ENCODE measurements at regions not wholly inside any gene's neighbourhood (a gene's known extent, or its start where the extent isn't known, plus 50 kb on each side); places are given as distances from the start of the nearest gene placed in this dataset.

GRCh38 chr3:127367593-127367992 is 79.7 kb upstream of the PRR20G start:
- Histone ChIP-seq H3K23ac (ENCODE audit: low read length in 2 of 2) (no peak overlapping the region), H3K79me1 (replicated peaks; ENCODE audit: low read length, poor library complexity, severe bottlenecking) (no peaks in the 10 kb centered on the region), H2AK5ac (ENCODE audit: low read length, severe bottlenecking) (no peak overlapping the region), H2BK12ac (ENCODE audit: low read length in 2 of 2) (no peak overlapping the region), H4K91ac (ENCODE audit: low read length) (no peak overlapping the region), H3K4me2 (ENCODE audit: low read length, poor library complexity, severe bottlenecking) (no peak overlapping the region), H3K4me1 (ENCODE audit: control insufficient read depth, insufficient read depth, low read depth, low read length) (no peaks in the 10 kb centered on the region), H3K9me3 (ENCODE audit: control insufficient read depth, low read length) (no peaks in the 10 kb centered on the region), H3K18ac (ENCODE audit: low read depth in 1 of 2, low read length in 2 of 2) (no peak overlapping the region), H3K36me3 (ENCODE audit: control insufficient read depth in 1 of 2, insufficient read depth in 2 of 2, low read depth in 1 of 2, low read length in 2 of 2) (no peaks in the 10 kb centered on the region), H3K27ac (ENCODE audit: low read length, poor library complexity, severe bottlenecking) (no peak overlapping the region), H3K27me3 (ENCODE audit: control insufficient read depth in 1 of 2, insufficient read depth in 1 of 2, low read length in 2 of 2) (peaks cover 26 to 73% of the 10 kb centered on the region in 2 experiments), H2BK5ac (ENCODE audit: low read depth, low read length, poor library complexity, severe bottlenecking) (no peak overlapping the region), H2BK120ac (ENCODE audit: low read depth, low read length) (no peak overlapping the region), H3K4ac (ENCODE audit: low read depth in 1 of 2, low read length in 2 of 2) (no peak overlapping the region), H2AFZ (ENCODE audit: low read depth, low read length) (no peak overlapping the region), H3K4me3 (ENCODE audit: insufficient read depth in 1 of 2, low read depth in 1 of 2, low read length in 2 of 2) (no peak overlapping the region), H3K14ac (ENCODE audit: low read length in 2 of 2) (no peak overlapping the region), H2BK15ac (ENCODE audit: low read depth, poor library complexity, severe bottlenecking) (no peak overlapping the region), H4K8ac (ENCODE audit: low read length) (no peak overlapping the region), H3K9ac (ENCODE audit: low read length) (no peak overlapping the region)
- 85% methylated on average over 9 of the region's 13 CpGs for WGBS
- DNase-seq: no peak

DNA sequence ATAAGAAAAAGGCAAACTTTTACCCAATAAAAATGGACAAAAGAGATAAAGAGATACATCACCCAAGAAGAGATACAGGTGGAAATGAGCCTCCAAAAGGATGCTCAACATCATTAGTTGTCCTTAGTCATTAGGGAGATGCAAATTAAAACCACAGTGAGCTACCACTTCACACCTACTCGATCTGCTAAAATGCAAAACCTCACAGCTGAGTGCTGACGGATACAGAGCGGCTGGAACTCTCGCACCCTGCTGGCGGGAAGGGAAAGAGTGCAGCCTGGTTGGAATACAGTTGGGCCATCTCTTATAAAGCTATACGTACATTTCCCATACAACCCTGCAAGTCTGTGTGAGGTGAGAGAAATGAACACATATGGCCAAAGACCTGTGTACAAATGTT is 78.5 kb upstream of the PRR20G start:
- Histone ChIP-seq H3K79me1 (replicated peaks; ENCODE audit: low read length, poor library complexity, severe bottlenecking) (no peaks in the 10 kb centered on the region), H2AK5ac (ENCODE audit: low read length, severe bottlenecking) (no peak overlapping the region), H2BK15ac (ENCODE audit: low read depth, poor library complexity, severe bottlenecking) (no peak overlapping the region), H2BK12ac (ENCODE audit: low read length in 2 of 2) (no peak overlapping the region), H3K36me3 (ENCODE audit: control insufficient read depth in 1 of 2, insufficient read depth in 2 of 2, low read depth in 1 of 2, low read length in 2 of 2) (no peaks in the 10 kb centered on the region), H3K4me1 (ENCODE audit: control insufficient read depth, insufficient read depth, low read depth, low read length) (no peaks in the 10 kb centered on the region), H3K4me2 (ENCODE audit: low read length, poor library complexity, severe bottlenecking) (no peak overlapping the region), H3K4me3 (ENCODE audit: insufficient read depth in 1 of 2, low read depth in 1 of 2, low read length in 2 of 2) (no peak overlapping the region), H4K91ac (ENCODE audit: low read length) (no peak overlapping the region), H2BK5ac (ENCODE audit: low read depth, low read length, poor library complexity, severe bottlenecking) (no peak overlapping the region), H3K14ac (ENCODE audit: low read length in 2 of 2) (no peak overlapping the region), H4K8ac (ENCODE audit: low read length) (no peak overlapping the region), H3K23ac (ENCODE audit: low read length in 2 of 2) (no peak overlapping the region), H3K27ac (ENCODE audit: low read length, poor library complexity, severe bottlenecking) (no peak overlapping the region), H2BK120ac (ENCODE audit: low read depth, low read length) (no peak overlapping the region), H3K27me3 (ENCODE audit: control insufficient read depth in 1 of 2, insufficient read depth in 1 of 2, low read length in 2 of 2) (peaks cover 16 to 65% of the 10 kb centered on the region in 2 experiments), H3K9me3 (ENCODE audit: control insufficient read depth, low read length) (no peaks in the 10 kb centered on the region), H3K9ac (ENCODE audit: low read length) (no peak overlapping the region), H3K18ac (ENCODE audit: low read depth in 1 of 2, low read length in 2 of 2) (no peak overlapping the region), H2AFZ (ENCODE audit: low read depth, low read length) (no peak overlapping the region), H3K4ac (ENCODE audit: low read depth in 1 of 2, low read length in 2 of 2) (no peak overlapping the region)
- DNase-seq: no peak
- 0% methylated on average over 2 of the region's 6 CpGs for WGBS

DNA sequence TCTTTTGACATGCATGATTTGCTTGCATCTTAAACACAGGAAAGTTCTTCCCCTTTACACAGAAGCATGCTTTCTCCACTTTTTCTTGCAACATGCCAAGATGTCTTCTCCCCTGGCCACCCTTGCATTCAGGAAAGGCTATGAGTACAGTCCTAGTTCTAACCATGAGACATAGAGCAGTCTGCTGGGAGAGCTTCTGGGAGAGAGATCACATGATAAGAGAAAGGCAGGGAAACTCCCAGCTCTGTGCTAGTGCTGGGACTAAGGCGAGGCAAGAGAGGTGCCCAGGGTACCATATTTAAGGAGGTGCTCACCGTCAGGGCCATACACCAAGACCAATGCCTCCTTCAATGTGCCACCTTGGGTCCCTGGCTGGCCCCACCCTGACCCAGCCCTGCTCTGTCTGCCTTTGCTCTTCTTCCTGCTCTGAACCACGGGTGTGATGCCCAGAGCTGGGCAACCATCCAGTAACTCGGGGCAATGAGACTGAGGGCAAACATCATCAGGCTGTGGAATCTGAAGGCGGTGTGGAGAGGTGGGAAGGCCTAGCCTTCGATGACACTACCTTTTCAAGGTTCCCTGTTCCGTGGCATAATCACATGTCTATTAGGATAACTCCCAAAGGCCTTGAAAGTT is 77.4 kb upstream of the PRR20G start:
- no peak overlapping the region for H3K14ac ChIP-seq (ENCODE audit: low read length in 2 of 2)
- no peak overlapping the region for H2BK15ac ChIP-seq (ENCODE audit: low read depth, poor library complexity, severe bottlenecking)
- H3K9ac ChIP-seq (ENCODE audit: low read length): no peak overlapping the region
- H4K91ac ChIP-seq (ENCODE audit: low read length): no peak overlapping the region
- H3K4ac ChIP-seq (ENCODE audit: low read depth in 1 of 2, low read length in 2 of 2): no peak overlapping the region
- H3K9me3 ChIP-seq (ENCODE audit: control insufficient read depth, low read length): no peaks in the 10 kb centered on the region
- H4K8ac ChIP-seq (ENCODE audit: low read length): no peak overlapping the region
- H3K4me3 ChIP-seq (ENCODE audit: insufficient read depth in 1 of 2, low read depth in 1 of 2, low read length in 2 of 2): no peak overlapping the region
- no peaks in the 10 kb centered on the region for H3K79me1 ChIP-seq (replicated peaks; ENCODE audit: low read length, poor library complexity, severe bottlenecking)
- no peak overlapping the region for H3K4me2 ChIP-seq (ENCODE audit: low read length, poor library complexity, severe bottlenecking)
- H3K27me3 ChIP-seq (ENCODE audit: control insufficient read depth in 1 of 2, insufficient read depth in 1 of 2, low read length in 2 of 2): peaks cover 14 to 60% of the 10 kb centered on the region in 2 experiments
- H2BK120ac ChIP-seq (ENCODE audit: low read depth, low read length): no peak overlapping the region
- WGBS: 54% methylated on average over 5 of the region's 7 CpGs
- H3K36me3 ChIP-seq (ENCODE audit: control insufficient read depth in 1 of 2, insufficient read depth in 2 of 2, low read depth in 1 of 2, low read length in 2 of 2): no peaks in the 10 kb centered on the region
- no peak for DNase-seq
- no peak overlapping the region for H2BK5ac ChIP-seq (ENCODE audit: low read depth, low read length, poor library complexity, severe bottlenecking)
- no peak overlapping the region for H2AK5ac ChIP-seq (ENCODE audit: low read length, severe bottlenecking)
- H2AFZ ChIP-seq (ENCODE audit: low read depth, low read length): no peak overlapping the region
- H3K27ac ChIP-seq (ENCODE audit: low read length, poor library complexity, severe bottlenecking): no peak overlapping the region
- H3K23ac ChIP-seq (ENCODE audit: low read length in 2 of 2): no peak overlapping the region
- no peak overlapping the region for H3K18ac ChIP-seq (ENCODE audit: low read depth in 1 of 2, low read length in 2 of 2)
- no peaks in the 10 kb centered on the region for H3K4me1 ChIP-seq (ENCODE audit: control insufficient read depth, insufficient read depth, low read depth, low read length)
- H2BK12ac ChIP-seq (ENCODE audit: low read length in 2 of 2): no peak overlapping the region

GRCh38 chr3:127363891-127364290 is 76.0 kb upstream of the PRR20G start:
- Histone ChIP-seq H2AFZ (ENCODE audit: low read depth, low read length) (no peak overlapping the region), H3K4ac (ENCODE audit: low read depth in 1 of 2, low read length in 2 of 2) (no peak overlapping the region), H3K23ac (ENCODE audit: low read length in 2 of 2) (no peak overlapping the region), H4K8ac (ENCODE audit: low read length) (no peak overlapping the region), H3K18ac (ENCODE audit: low read depth in 1 of 2, low read length in 2 of 2) (no peak overlapping the region), H3K36me3 (ENCODE audit: control insufficient read depth in 1 of 2, insufficient read depth in 2 of 2, low read depth in 1 of 2, low read length in 2 of 2) (no peaks in the 10 kb centered on the region), H2AK5ac (ENCODE audit: low read length, severe bottlenecking) (no peak overlapping the region), H3K79me1 (replicated peaks; ENCODE audit: low read length, poor library complexity, severe bottlenecking) (no peaks in the 10 kb centered on the region), H2BK15ac (ENCODE audit: low read depth, poor library complexity, severe bottlenecking) (no peak overlapping the region), H3K4me3 (ENCODE audit: insufficient read depth in 1 of 2, low read depth in 1 of 2, low read length in 2 of 2) (no peak overlapping the region), H3K14ac (ENCODE audit: low read length in 2 of 2) (no peak overlapping the region), H3K27me3 (ENCODE audit: control insufficient read depth in 1 of 2, insufficient read depth in 1 of 2, low read length in 2 of 2) (peaks cover 14 to 56% of the 10 kb centered on the region in 2 experiments), H3K9ac (ENCODE audit: low read length) (no peak overlapping the region), H3K9me3 (ENCODE audit: control insufficient read depth, low read length) (no peaks in the 10 kb centered on the region), H4K91ac (ENCODE audit: low read length) (no peak overlapping the region), H2BK12ac (ENCODE audit: low read length in 2 of 2) (no peak overlapping the region), H3K4me2 (ENCODE audit: low read length, poor library complexity, severe bottlenecking) (no peak overlapping the region), H3K4me1 (ENCODE audit: control insufficient read depth, insufficient read depth, low read depth, low read length) (no peaks in the 10 kb centered on the region), H3K27ac (ENCODE audit: low read length, poor library complexity, severe bottlenecking) (no peak overlapping the region), H2BK120ac (ENCODE audit: low read depth, low read length) (no peak overlapping the region), H2BK5ac (ENCODE audit: low read depth, low read length, poor library complexity, severe bottlenecking) (no peak overlapping the region)
- WGBS: 92% methylated on average over 2 of the region's 3 CpGs
- no peak for DNase-seq
